ENCODE measurements at regions not wholly inside any gene's neighbourhood (a gene's known extent, or its start where the extent isn't known, plus 50 kb on each side); places are given as distances from the start of the nearest gene placed in this dataset.
"Not testable (repeated sequence)": the region's sequence is repeated elsewhere in the genome, so short reads cannot be mapped to it uniquely, and the experiment has no call there.

GRCh38 chr15:25171111-25171811 is 216.5 kb downstream of the SNRPN start:
- CTCF ChIA-PET, result no interaction called here
- TF ChIP-seq BHLHE40 (IDR thresholded peaks at IDR 0.05; ENCODE audit: borderline replicate concordance) (no peak), L3MBTL2 (conservative IDR thresholded peaks at IDR 0.05) (no peak)
- no peak for DNase-seq (ENCODE audit: extremely low spot score)
- POLR2A ChIA-PET, result no interaction called here

GRCh38 chr15:25171856-25172687 is 217.3 kb downstream of the SNRPN start:
- POLR2A ChIA-PET, result no interaction called here
- CTCF ChIA-PET, result no interaction called here
- no peak for DNase-seq (ENCODE audit: extremely low spot score)
- TF ChIP-seq SUZ12 (IDR thresholded peaks at IDR 0.05) (no peak), CTBP1 (IDR thresholded peaks at IDR 0.05; ENCODE audit: borderline replicate concordance) (no peak), L3MBTL2 (conservative IDR thresholded peaks at IDR 0.05) (no peak), BHLHE40 (IDR thresholded peaks at IDR 0.05; ENCODE audit: borderline replicate concordance) (no peak), NFRKB (IDR thresholded peaks at IDR 0.05) (no peak)

GRCh38 chr15:25172691-25173090 is 217.9 kb downstream of the SNRPN start:
- POLR2A ChIA-PET, result no interaction called here
- CTCF ChIA-PET, result no interaction called here
- no peak for DNase-seq (ENCODE audit: extremely low spot score)
- TF ChIP-seq L3MBTL2 (conservative IDR thresholded peaks at IDR 0.05), result no peak
- no peak for TF ChIP-seq TARDBP (IDR thresholded peaks at IDR 0.05)
- TF ChIP-seq NFRKB (IDR thresholded peaks at IDR 0.05), result no peak
- no peak for TF ChIP-seq LEF1 (IDR thresholded peaks at IDR 0.05; ENCODE audit: borderline replicate concordance)
- no peak for TF ChIP-seq PKNOX1 (IDR thresholded peaks at IDR 0.05)
- no peak for TF ChIP-seq SUZ12 (IDR thresholded peaks at IDR 0.05)
- TF ChIP-seq SP1 (IDR thresholded peaks at IDR 0.05), result no peak
- no peak for TF ChIP-seq BHLHE40 (IDR thresholded peaks at IDR 0.05; ENCODE audit: borderline replicate concordance)
- no peak for TF ChIP-seq FOXM1 (IDR thresholded peaks at IDR 0.05; ENCODE audit: borderline replicate concordance)
- no peak for TF ChIP-seq ELF4 (IDR thresholded peaks at IDR 0.05)
- no peak for TF ChIP-seq FOXK2 (IDR thresholded peaks at IDR 0.05)
- no peak for TF ChIP-seq CTBP1 (IDR thresholded peaks at IDR 0.05; ENCODE audit: borderline replicate concordance)
- TF ChIP-seq ARNT (IDR thresholded peaks at IDR 0.05), result no peak
- no peak for TF ChIP-seq ZNF384 (IDR thresholded peaks at IDR 0.05)
- no peak for TF ChIP-seq HDGF (IDR thresholded peaks at IDR 0.05; ENCODE audit: borderline replicate concordance)
- no peak for TF ChIP-seq FOXA1 (IDR thresholded peaks at IDR 0.05)

GRCh38 chr15:25173241-25174028 is 218.6 kb downstream of the SNRPN start:
- CTCF ChIA-PET, result no interaction called here

GRCh38 chr15:25174149-25174548 is 219.4 kb downstream of the SNRPN start:
- CTCF ChIA-PET; POLR2A ChIA-PET; DNase-seq (ENCODE audit: extremely low spot score): not testable (repeated sequence)

More at GRCh38 chr15:25173241-25174028, 218.6 kb downstream of the SNRPN start:
- POLR2A ChIA-PET, result no interaction called here
- DNase-seq (ENCODE audit: extremely low spot score), result no peak
- TF ChIP-seq SUZ12 (IDR thresholded peaks at IDR 0.05) (no peak), ZNF384 (IDR thresholded peaks at IDR 0.05) (no peak), FOXA1 (IDR thresholded peaks at IDR 0.05) (no peak), ELF4 (IDR thresholded peaks at IDR 0.05) (no peak), SP1 (IDR thresholded peaks at IDR 0.05) (no peak), BHLHE40 (IDR thresholded peaks at IDR 0.05; ENCODE audit: borderline replicate concordance) (no peak), LEF1 (IDR thresholded peaks at IDR 0.05; ENCODE audit: borderline replicate concordance) (no peak), ARNT (IDR thresholded peaks at IDR 0.05) (no peak), L3MBTL2 (conservative IDR thresholded peaks at IDR 0.05) (no peak), NFRKB (IDR thresholded peaks at IDR 0.05) (no peak), CTBP1 (IDR thresholded peaks at IDR 0.05; ENCODE audit: borderline replicate concordance) (no peak), FOXK2 (IDR thresholded peaks at IDR 0.05) (no peak), TARDBP (IDR thresholded peaks at IDR 0.05) (no peak), PKNOX1 (IDR thresholded peaks at IDR 0.05) (no peak), HDGF (IDR thresholded peaks at IDR 0.05; ENCODE audit: borderline replicate concordance) (no peak), FOXM1 (IDR thresholded peaks at IDR 0.05; ENCODE audit: borderline replicate concordance) (no peak)

GRCh38 chr15:25175033-25175788 is 220.4 kb downstream of the SNRPN start:
- ChIA-PET CTCF (no interaction called here), POLR2A (no interaction called here)
- TF ChIP-seq ARNT (IDR thresholded peaks at IDR 0.05), result no peak
- TF ChIP-seq FOXM1 (IDR thresholded peaks at IDR 0.05; ENCODE audit: borderline replicate concordance), result no peak
- no peak for TF ChIP-seq ZNF384 (IDR thresholded peaks at IDR 0.05)
- TF ChIP-seq NFRKB (IDR thresholded peaks at IDR 0.05), result no peak
- TF ChIP-seq HDGF (IDR thresholded peaks at IDR 0.05; ENCODE audit: borderline replicate concordance), result no peak
- no peak for TF ChIP-seq CTBP1 (IDR thresholded peaks at IDR 0.05; ENCODE audit: borderline replicate concordance)
- no peak for TF ChIP-seq SP1 (IDR thresholded peaks at IDR 0.05)
- no peak for TF ChIP-seq PKNOX1 (IDR thresholded peaks at IDR 0.05)
- TF ChIP-seq TARDBP (IDR thresholded peaks at IDR 0.05), result no peak
- TF ChIP-seq FOXA1 (IDR thresholded peaks at IDR 0.05), result no peak
- TF ChIP-seq BHLHE40 (IDR thresholded peaks at IDR 0.05; ENCODE audit: borderline replicate concordance), result no peak
- no peak for DNase-seq (ENCODE audit: extremely low spot score)
